Neural cell (in vitro differentiated cells): ENCODE measurements at regions not wholly inside any gene's neighbourhood (a gene's known extent, or its start where the extent isn't known, plus 50 kb on each side); places are given as distances from the start of the nearest gene placed in this dataset.

Experiments
- H2AFZ ChIP-seq: fragments of 200-600, 300-800 bp; sonication (generic), shearing (Covaris generic); 2 replicates; pipeline ENCODE4 v1.6.0; 2014; ENCODE audit warnings: low read depth, mild to moderate bottlenecking, antibody characterized with exemption, low read length, moderate library complexity
- H3F3A ChIP-seq: fragments of 200-600 bp; shearing (Covaris generic); 2 replicates; pipeline ENCODE4 v1.6.1; 2016; ENCODE audit warnings: mild to moderate bottlenecking, moderate library complexity, mixed read lengths, antibody characterized with exemption, low read length; ENCODE audit not compliant: insufficient read depth, poor library complexity, severe bottlenecking
- H3K27ac ChIP-seq: fragments of 200-600, 300-800 bp; sonication (generic), shearing (Covaris generic); 2 replicates; pipeline ENCODE4 v1.5.1; 2014; ENCODE audit warnings: mild to moderate bottlenecking, low read length, moderate library complexity
- H3K27me3 ChIP-seq: fragments of 300-800, 200-600 bp; sonication (generic), shearing (Covaris generic); 2 replicates; pipeline ENCODE4 v1.6.0; 2014; ENCODE audit warnings: mild to moderate bottlenecking, low read depth, low read length, moderate library complexity; ENCODE audit not compliant: insufficient read depth
- H3K36me3 ChIP-seq: fragments of 300-800, 200-600 bp; sonication (generic), shearing (Covaris generic); 2 replicates; pipeline ENCODE4 v1.5.1; 2014; ENCODE audit warnings: mild to moderate bottlenecking, antibody characterized with exemption, low read length, moderate library complexity; ENCODE audit not compliant: insufficient read depth
- H3K4me2 ChIP-seq: fragments of 300-800, 200-600 bp; sonication (generic), shearing (Covaris generic); 2 replicates; pipeline ENCODE4 v1.6.0; 2014; ENCODE audit warnings: mild to moderate bottlenecking, low read length
- H3K4me3 ChIP-seq: fragments of 300-800, 200-600 bp; sonication (generic), shearing (Covaris generic); 2 replicates; pipeline ENCODE4 v1.5.1; 2014; ENCODE audit warnings: mild to moderate bottlenecking, low read length, moderate library complexity
- H3K79me2 ChIP-seq: fragments of 200-600 bp; shearing (Covaris generic); replicated peaks from 2 replicates; pipeline ENCODE4 v1.6.0; 2014; ENCODE audit warnings: mild to moderate bottlenecking, low read length, moderate library complexity; ENCODE audit not compliant: insufficient read depth
- H3K9ac ChIP-seq: fragments of 300-800, 200-600 bp; sonication (generic), shearing (Covaris generic); 2 replicates; pipeline ENCODE4 v1.6.1; 2016; ENCODE audit warnings: mild to moderate bottlenecking, low read length, mixed read lengths
- H3K9me2 ChIP-seq: fragments of 200-600 bp; shearing (Covaris generic); 2 replicates; pipeline ENCODE4 v1.6.1; 2016; ENCODE audit warnings: mild to moderate bottlenecking, low read length, mixed read lengths; ENCODE audit not compliant: insufficient read depth
- H3K9me3 ChIP-seq: fragments of 200-600, 300-800 bp; sonication (generic), shearing (Covaris generic); 2 replicates; pipeline ENCODE4 v1.6.1; 2016; ENCODE audit warnings: mild to moderate bottlenecking, mixed run types, low read length, moderate library complexity, mixed read lengths
- H4K20me1 ChIP-seq: fragments of 200-600 bp; shearing (Covaris generic); 2 replicates; pipeline ENCODE4 v1.6.1; 2016; ENCODE audit warnings: mild to moderate bottlenecking, mixed run types; ENCODE audit not compliant: insufficient read depth
- EP300 ChIP-seq: fragments of 450-650 bp; conservative IDR thresholded peaks from 2 replicates; pipeline ENCODE4 v1.6.1; 2014; ENCODE audit warnings: antibody characterized with exemption, mild to moderate bottlenecking, moderate library complexity; ENCODE audit not compliant: poor library complexity, severe bottlenecking
- EZH2 ChIP-seq: fragments of 200-600, 300-800 bp; shearing (Covaris generic), sonication (generic); IDR thresholded peaks from 2 replicates; pipeline ENCODE4 v1.6.1; 2014; ENCODE audit warnings: antibody characterized with exemption, low read length, borderline replicate concordance, mild to moderate bottlenecking; ENCODE audit not compliant: insufficient read depth, poor library complexity, severe bottlenecking
- MXI1 ChIP-seq: fragments of 450-650 bp; conservative IDR thresholded peaks from 2 replicates; pipeline ENCODE4 v1.6.1; 2014; ENCODE audit warnings: antibody characterized with exemption, mild to moderate bottlenecking; ENCODE audit not compliant: poor library complexity, severe bottlenecking
- POLR2AphosphoS5 ChIP-seq: IDR thresholded peaks from 2 replicates; pipeline ENCODE4 v1.6.1; 2012
- RAD21 ChIP-seq: fragments of 450-650 bp; conservative IDR thresholded peaks from 2 replicates; pipeline ENCODE4 v1.6.1; 2014; ENCODE audit warnings: antibody characterized with exemption, mild to moderate bottlenecking, moderate library complexity
- REST ChIP-seq: IDR thresholded peaks from 2 replicates; pipeline ENCODE4 v1.6.1; 2012; ENCODE audit warnings: borderline replicate concordance
- SMC3 ChIP-seq: fragments of 450-650 bp; conservative IDR thresholded peaks from 2 replicates; pipeline ENCODE4 v1.6.1; 2014; ENCODE audit warnings: antibody characterized with exemption, mild to moderate bottlenecking, moderate library complexity; ENCODE audit not compliant: poor library complexity
- TAF1 ChIP-seq: IDR thresholded peaks from 2 replicates; pipeline ENCODE4 v1.6.1; 2012; ENCODE audit warnings: low read depth
- TF ChIP-seq, protein P1 (sequence below): fragments of 450-650 bp; IDR thresholded peaks from 2 replicates; pipeline ENCODE4 v1.5.1; 2014; ENCODE audit warnings: antibody characterized with exemption, mild to moderate bottlenecking, moderate library complexity; ENCODE audit not compliant: poor library complexity, severe bottlenecking

DNA sequence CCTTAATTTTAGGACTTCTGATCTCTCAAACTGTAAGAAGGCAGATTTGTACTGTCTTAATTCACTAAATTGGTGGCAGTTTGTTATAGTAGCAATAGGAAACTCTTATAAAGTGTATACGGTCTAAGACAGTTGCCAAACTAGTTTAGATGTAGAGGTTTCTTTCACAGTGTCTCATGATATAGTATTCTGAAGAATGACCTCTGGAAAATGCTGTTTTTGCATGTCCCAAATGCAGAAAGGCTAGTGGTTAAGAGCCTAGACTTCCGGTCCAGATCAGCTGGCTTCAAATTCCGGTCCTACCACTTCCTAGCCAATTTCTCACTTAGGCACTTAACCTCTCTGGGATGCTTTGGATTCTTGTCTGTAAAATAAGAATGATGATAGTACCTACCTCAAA lies 538.5 kb downstream of the CENPC start:
- no peak overlapping the region for H2AFZ ChIP-seq
- H3K9me3 ChIP-seq = no peaks in the 10 kb centered on the region
- no peak overlapping the region for H3K4me2 ChIP-seq
- H3F3A ChIP-seq = no peaks in the 10 kb centered on the region
- no peaks in the 10 kb centered on the region for H3K36me3 ChIP-seq
- no peak overlapping the region for H3K9ac ChIP-seq
- no peaks in the 10 kb centered on the region for H3K79me2 ChIP-seq
- no peaks in the 10 kb centered on the region for H4K20me1 ChIP-seq
- no peaks in the 10 kb centered on the region for H3K9me2 ChIP-seq
- H3K27me3 ChIP-seq = no peaks in the 10 kb centered on the region
- TF ChIP-seq EZH2 (no peak), MXI1 (no peak), RAD21 (no peak)
- H3K4me3 ChIP-seq = no peak overlapping the region
- no peak overlapping the region for H3K27ac ChIP-seq

DNA sequence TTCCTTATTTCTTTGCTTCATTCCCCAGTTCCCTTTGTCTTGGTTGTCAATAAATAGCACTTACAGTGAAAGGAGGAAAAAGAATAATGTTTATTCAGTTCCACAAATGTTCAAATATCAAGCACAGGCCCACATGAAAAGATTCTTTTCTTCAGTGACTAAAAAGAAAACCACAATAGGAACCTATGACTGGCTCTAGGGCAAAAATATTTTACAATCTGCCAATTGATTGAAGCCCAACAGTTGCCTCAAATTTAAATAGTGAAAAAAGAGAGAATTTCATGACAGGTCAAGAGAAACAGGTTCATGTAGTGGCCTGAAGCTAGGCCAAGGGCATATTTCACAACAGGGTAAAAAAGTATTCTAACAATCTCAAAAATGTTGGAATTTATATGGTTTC lies 553.8 kb downstream of the CENPC start:
- no peaks in the 10 kb centered on the region for H3F3A ChIP-seq
- H3K79me2 ChIP-seq = no peaks in the 10 kb centered on the region
- no peak overlapping the region for H3K4me3 ChIP-seq
- H2AFZ ChIP-seq = no peak overlapping the region
- H3K27me3 ChIP-seq = no peaks in the 10 kb centered on the region
- H3K9ac ChIP-seq = no peak overlapping the region
- H3K9me3 ChIP-seq = no peaks in the 10 kb centered on the region
- H4K20me1 ChIP-seq = no peaks in the 10 kb centered on the region
- H3K4me2 ChIP-seq = no peak overlapping the region
- no peak for TF ChIP-seq SMC3
- TF ChIP-seq POLR2AphosphoS5 = no peak
- TF ChIP-seq RAD21 = no peak
- no peak for TF ChIP-seq EZH2
- TF ChIP-seq REST = no peak
- TF ChIP-seq, protein P1, sequence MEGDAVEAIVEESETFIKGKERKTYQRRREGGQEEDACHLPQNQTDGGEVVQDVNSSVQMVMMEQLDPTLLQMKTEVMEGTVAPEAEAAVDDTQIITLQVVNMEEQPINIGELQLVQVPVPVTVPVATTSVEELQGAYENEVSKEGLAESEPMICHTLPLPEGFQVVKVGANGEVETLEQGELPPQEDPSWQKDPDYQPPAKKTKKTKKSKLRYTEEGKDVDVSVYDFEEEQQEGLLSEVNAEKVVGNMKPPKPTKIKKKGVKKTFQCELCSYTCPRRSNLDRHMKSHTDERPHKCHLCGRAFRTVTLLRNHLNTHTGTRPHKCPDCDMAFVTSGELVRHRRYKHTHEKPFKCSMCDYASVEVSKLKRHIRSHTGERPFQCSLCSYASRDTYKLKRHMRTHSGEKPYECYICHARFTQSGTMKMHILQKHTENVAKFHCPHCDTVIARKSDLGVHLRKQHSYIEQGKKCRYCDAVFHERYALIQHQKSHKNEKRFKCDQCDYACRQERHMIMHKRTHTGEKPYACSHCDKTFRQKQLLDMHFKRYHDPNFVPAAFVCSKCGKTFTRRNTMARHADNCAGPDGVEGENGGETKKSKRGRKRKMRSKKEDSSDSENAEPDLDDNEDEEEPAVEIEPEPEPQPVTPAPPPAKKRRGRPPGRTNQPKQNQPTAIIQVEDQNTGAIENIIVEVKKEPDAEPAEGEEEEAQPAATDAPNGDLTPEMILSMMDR = no peak
- TF ChIP-seq MXI1 = no peak
- H3K36me3 ChIP-seq = no peaks in the 10 kb centered on the region
- H3K9me2 ChIP-seq = no peaks in the 10 kb centered on the region
- no peak overlapping the region for H3K27ac ChIP-seq

- Histone ChIP-seq H3F3A (no peaks in the 10 kb centered on the region), H3K27me3 (no peaks in the 10 kb centered on the region)
Observed at GRCh38 chr4:66974665-66975064, 570.6 kb downstream of the CENPC start.

More at GRCh38 chr4:66974665-66975064, 570.6 kb downstream of the CENPC start:
- Histone ChIP-seq H3K4me2 (no peak overlapping the region), H4K20me1 (no peaks in the 10 kb centered on the region), H3K27ac (no peak overlapping the region), H3K9ac (no peak overlapping the region), H3K4me3 (no peak overlapping the region), H3K79me2 (no peaks in the 10 kb centered on the region), H2AFZ (no peak overlapping the region), H3K36me3 (no peaks in the 10 kb centered on the region), H3K9me3 (no peaks in the 10 kb centered on the region), H3K9me2 (no peaks in the 10 kb centered on the region)
- TF ChIP-seq EZH2 (no peak), REST (no peak), RAD21 (no peak), SMC3 (no peak), POLR2AphosphoS5 (no peak), MXI1 (no peak), EP300 (no peak), TAF1 (no peak)
- TF ChIP-seq, protein P1 = no peak
